Activated CD8-positive, alpha-beta memory T cell treated with anti-CD3 and anti-CD28 coated beads for 4 hours (primary cell): ENCODE measurements at regions not wholly inside any gene's neighbourhood (a gene's known extent, or its start where the extent isn't known, plus 50 kb on each side); places are given as distances from the start of the nearest gene placed in this dataset.

ENCODE experiments used
- DNase-seq, 2 donors: peaks; one replicate each; pipeline ENCODE4 v3.0.0-alpha.2; 2020; ENCODE audit warnings: low read depth in 2 of 2

GRCh38 chr14:44297437-44297836 is 209.6 kb downstream of the FSCB start:
- DNase-seq: no peak

GRCh38 chr14:44291366-44291915 is 215.6 kb downstream of the FSCB start:
- no peak for DNase-seq

GRCh38 chr14:44287858-44288257 is 219.2 kb downstream of the FSCB start:
- DNase-seq: no peak

GRCh38 chr14:44286201-44286600 is 220.9 kb downstream of the FSCB start:
- DNase-seq: no peak

- DNase-seq: no peak
These were observed 223.2 kb downstream of the FSCB start for GRCh38 chr14:44283836-44284235.

- DNase-seq: no peak
These were observed 227.7 kb downstream of the FSCB start for GRCh38 chr14:44279357-44279756.

- no peak for DNase-seq
These were observed 235.4 kb downstream of the FSCB start for GRCh38 chr14:44271637-44272036.

GRCh38 chr14:44271006-44271405 is 236.1 kb downstream of the FSCB start:
- DNase-seq: no peak

GRCh38 chr14:44265246-44265645 is 241.8 kb downstream of the FSCB start:
- DNase-seq: no peak

- DNase-seq: no peak
These were observed 291.4 kb downstream of the FSCB start for GRCh38 chr14:44215660-44216059.

- DNase-seq: no peak
These were observed 295.4 kb downstream of the FSCB start for GRCh38 chr14:44211718-44212117.

- DNase-seq: no peak
These were observed 302.8 kb downstream of the FSCB start for GRCh38 chr14:44204061-44204835.

- DNase-seq: no peak
These were observed 326.1 kb downstream of the FSCB start for GRCh38 chr14:44180975-44181374.

- DNase-seq: no peak
These were observed 336.5 kb downstream of the FSCB start for GRCh38 chr14:44170556-44170955.

GRCh38 chr14:44170101-44170500 is 337.0 kb downstream of the FSCB start:
- DNase-seq: no peak

GRCh38 chr14:44168566-44168965 is 338.5 kb downstream of the FSCB start:
- no peak for DNase-seq

- no peak for DNase-seq
These were observed 340.5 kb downstream of the FSCB start for GRCh38 chr14:44166611-44167010.

- no peak for DNase-seq
These were observed 341.1 kb downstream of the FSCB start for GRCh38 chr14:44165936-44166335.

GRCh38 chr14:44165286-44165685 is 341.8 kb downstream of the FSCB start:
- DNase-seq: no peak

GRCh38 chr14:44163946-44164345 is 343.1 kb downstream of the FSCB start:
- no peak for DNase-seq

GRCh38 chr14:44162197-44162596 is 344.9 kb downstream of the FSCB start:
- no peak for DNase-seq

- no peak for DNase-seq
These were observed 352.2 kb downstream of the FSCB start for GRCh38 chr14:44154874-44155273.

- DNase-seq: no peak
These were observed 352.6 kb downstream of the FSCB start for GRCh38 chr14:44154446-44154845.
